OCI-LY3 (cell line): ENCODE measurements at regions not wholly inside any gene's neighbourhood (a gene's known extent, or its start where the extent isn't known, plus 50 kb on each side); places are given as distances from the start of the nearest gene placed in this dataset.

Source experiments
- H2AFZ ChIP-seq: fragments of 200-600, 300-600 bp; shearing (Covaris generic); 2 replicates; pipeline ENCODE4 v1.6.0; 2014; ENCODE audit warnings: antibody characterized with exemption, low read depth, low read length
- H3K27ac ChIP-seq: fragments of 200-600, 300-600 bp; sonication (generic); 2 replicates; pipeline ENCODE4 v1.5.1; 2014; ENCODE audit warnings: mild to moderate bottlenecking, low read length, moderate library complexity, mixed read lengths
- H3K27me3 ChIP-seq: fragments of 200-600, 300-600 bp; sonication (generic); 2 replicates; pipeline ENCODE4 v1.6.1; 2014; ENCODE audit warnings: low read depth, low read length, mixed read lengths
- H3K36me3 ChIP-seq: fragments of 200-600, 300-600 bp; sonication (generic); replicated peaks from 2 replicates; pipeline ENCODE3; 2014; ENCODE audit warnings: low read depth, low read length, mixed read lengths
- H3K4me1 ChIP-seq: fragments of 300-600, 200-600 bp; sonication (generic); 2 replicates; pipeline ENCODE4 v1.6.1; 2014; ENCODE audit warnings: low read length, mixed read lengths
- H3K4me2 ChIP-seq: fragments of 200-600, 300-600 bp; sonication (generic); 2 replicates; pipeline ENCODE4 v1.6.1; 2014; ENCODE audit warnings: low read length, mixed read lengths
- H3K4me3 ChIP-seq: fragments of 300-600, 200-600 bp; sonication (generic); 2 replicates; pipeline ENCODE4 v1.5.1; 2014; ENCODE audit warnings: antibody characterized with exemption, mild to moderate bottlenecking, low read length, moderate library complexity
- H3K79me2 ChIP-seq: fragments of 300-600, 200-600 bp; shearing (Covaris generic); 2 replicates; pipeline ENCODE4 v1.6.1; 2014; ENCODE audit warnings: mild to moderate bottlenecking, low read length, mixed read lengths
- H3K9ac ChIP-seq: fragments of 300-600, 200-600 bp; shearing (Covaris generic); 2 replicates; pipeline ENCODE4 v1.6.0; 2014; ENCODE audit warnings: mild to moderate bottlenecking, low read length, moderate library complexity
- H3K9me3 ChIP-seq: fragments of 200-600, 300-600 bp; shearing (Covaris generic); 2 replicates; pipeline ENCODE4 v1.6.1; 2014; ENCODE audit warnings: low read length, mixed read lengths; ENCODE audit not compliant: insufficient read depth
- H4K20me1 ChIP-seq: fragments of 200-600, 300-600 bp; sonication (generic); 2 replicates; pipeline ENCODE4 v1.6.1; 2016; ENCODE audit warnings: low read length, mixed read lengths; ENCODE audit not compliant: insufficient read depth
- EZH2phosphoT487 ChIP-seq: fragments of 200-600 bp; shearing (Covaris generic); IDR thresholded peaks from 2 replicates; pipeline ENCODE4 v1.6.1; 2018; ENCODE audit warnings: antibody characterized with exemption, mixed run types, low read depth
- TF ChIP-seq, protein P1 (sequence below): fragments of 200-600, 300-600 bp; sonication (generic); IDR thresholded peaks from 2 replicates; pipeline ENCODE4 v1.5.1; 2014; ENCODE audit warnings: antibody characterized with exemption, low read length, low read depth

DNA sequence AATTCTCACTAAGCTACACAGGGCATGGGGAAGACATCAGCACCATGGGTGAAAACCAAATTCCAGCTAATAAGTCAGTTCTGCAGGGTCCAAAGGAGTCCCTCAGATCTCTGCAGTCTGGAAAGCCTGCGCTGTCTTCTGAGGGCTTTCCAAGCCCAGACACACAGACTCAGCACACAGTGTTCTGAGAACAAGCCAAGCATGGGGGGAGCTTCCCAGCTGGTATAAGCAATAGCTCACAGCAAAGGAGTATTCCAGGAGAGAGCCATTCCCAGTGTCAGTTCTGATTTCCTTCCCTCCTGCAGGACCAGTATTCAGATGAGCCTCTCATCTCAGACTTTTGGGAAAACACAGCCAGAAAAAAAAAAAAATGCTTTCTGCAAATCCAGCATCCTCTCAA lies 370.8 kb downstream of the TNS1 start:
- no peaks in the 10 kb centered on the region for H3K79me2 ChIP-seq
- H3K36me3 ChIP-seq: no peaks in the 10 kb centered on the region
- H4K20me1 ChIP-seq: no peaks in the 10 kb centered on the region
- H3K4me1 ChIP-seq: no peaks in the 10 kb centered on the region
- no peak overlapping the region for H3K9ac ChIP-seq
- no peak overlapping the region for H3K4me3 ChIP-seq
- H3K9me3 ChIP-seq: no peaks in the 10 kb centered on the region
- H3K27ac ChIP-seq: no peak overlapping the region
- H3K27me3 ChIP-seq: peaks cover 15% of the 10 kb centered on the region; the same call in 1 of the 2 replicates
- H2AFZ ChIP-seq: no peak overlapping the region
- H3K4me2 ChIP-seq: no peak overlapping the region
- no peak for TF ChIP-seq EZH2phosphoT487
- TF ChIP-seq, protein P1, sequence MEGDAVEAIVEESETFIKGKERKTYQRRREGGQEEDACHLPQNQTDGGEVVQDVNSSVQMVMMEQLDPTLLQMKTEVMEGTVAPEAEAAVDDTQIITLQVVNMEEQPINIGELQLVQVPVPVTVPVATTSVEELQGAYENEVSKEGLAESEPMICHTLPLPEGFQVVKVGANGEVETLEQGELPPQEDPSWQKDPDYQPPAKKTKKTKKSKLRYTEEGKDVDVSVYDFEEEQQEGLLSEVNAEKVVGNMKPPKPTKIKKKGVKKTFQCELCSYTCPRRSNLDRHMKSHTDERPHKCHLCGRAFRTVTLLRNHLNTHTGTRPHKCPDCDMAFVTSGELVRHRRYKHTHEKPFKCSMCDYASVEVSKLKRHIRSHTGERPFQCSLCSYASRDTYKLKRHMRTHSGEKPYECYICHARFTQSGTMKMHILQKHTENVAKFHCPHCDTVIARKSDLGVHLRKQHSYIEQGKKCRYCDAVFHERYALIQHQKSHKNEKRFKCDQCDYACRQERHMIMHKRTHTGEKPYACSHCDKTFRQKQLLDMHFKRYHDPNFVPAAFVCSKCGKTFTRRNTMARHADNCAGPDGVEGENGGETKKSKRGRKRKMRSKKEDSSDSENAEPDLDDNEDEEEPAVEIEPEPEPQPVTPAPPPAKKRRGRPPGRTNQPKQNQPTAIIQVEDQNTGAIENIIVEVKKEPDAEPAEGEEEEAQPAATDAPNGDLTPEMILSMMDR: no peak

DNA sequence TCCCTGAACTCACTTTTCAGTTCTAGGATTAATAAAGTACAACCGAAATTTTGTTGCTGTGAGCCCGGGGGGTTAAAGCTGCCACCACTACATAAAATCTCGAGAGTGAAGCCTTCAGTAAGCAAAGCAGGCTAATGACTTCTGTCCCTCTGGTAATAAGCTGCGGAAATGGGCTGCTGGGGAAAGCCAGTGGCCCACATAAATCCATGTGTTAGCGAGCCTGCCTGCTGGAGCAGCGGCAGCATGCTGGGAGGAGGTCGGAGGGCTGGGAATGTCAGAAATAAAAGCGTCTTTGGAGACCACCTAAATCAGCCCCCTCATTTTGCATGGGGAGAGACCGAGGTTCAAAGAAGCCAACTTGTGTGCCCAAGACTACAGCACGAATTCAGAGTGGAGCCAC lies 371.7 kb downstream of the TNS1 start:
- H3K36me3 ChIP-seq: no peaks in the 10 kb centered on the region
- H3K9ac ChIP-seq: no peak overlapping the region
- H4K20me1 ChIP-seq: no peaks in the 10 kb centered on the region
- H2AFZ ChIP-seq: no peak overlapping the region
- H3K4me1 ChIP-seq: no peaks in the 10 kb centered on the region
- H3K4me3 ChIP-seq: no peak overlapping the region
- no peak overlapping the region for H3K27ac ChIP-seq
- H3K4me2 ChIP-seq: no peak overlapping the region
- no peaks in the 10 kb centered on the region for H3K9me3 ChIP-seq
- no peaks in the 10 kb centered on the region for H3K79me2 ChIP-seq
- TF ChIP-seq, protein P1: no peak
- no peak for TF ChIP-seq EZH2phosphoT487
- peaks cover 15% of the 10 kb centered on the region; the same call in 1 of the 2 replicates for H3K27me3 ChIP-seq

GRCh38 chr2:217629347-217629746 lies 373.4 kb downstream of the TNS1 start:
- H2AFZ ChIP-seq: no peak overlapping the region
- H3K4me1 ChIP-seq: no peaks in the 10 kb centered on the region
- H3K27ac ChIP-seq: no peak overlapping the region
- H3K27me3 ChIP-seq: peaks cover 15% of the 10 kb centered on the region; the same call in 1 of the 2 replicates
- TF ChIP-seq EZH2phosphoT487: no peak
- TF ChIP-seq, protein P1: no peak
- H4K20me1 ChIP-seq: no peaks in the 10 kb centered on the region
- H3K4me2 ChIP-seq: no peak overlapping the region
- no peaks in the 10 kb centered on the region for H3K9me3 ChIP-seq
- H3K79me2 ChIP-seq: no peaks in the 10 kb centered on the region
- H3K9ac ChIP-seq: no peak overlapping the region
- no peaks in the 10 kb centered on the region for H3K36me3 ChIP-seq
- no peak overlapping the region for H3K4me3 ChIP-seq

GRCh38 chr2:217628061-217628460 lies 374.7 kb downstream of the TNS1 start:
- Histone ChIP-seq H4K20me1 (no peaks in the 10 kb centered on the region), H3K9ac (no peak overlapping the region), H3K4me1 (no peaks in the 10 kb centered on the region), H3K27me3 (peaks cover 15% of the 10 kb centered on the region; the same call in 1 of the 2 replicates), H3K4me3 (no peak overlapping the region), H3K36me3 (no peaks in the 10 kb centered on the region), H2AFZ (no peak overlapping the region), H3K79me2 (no peaks in the 10 kb centered on the region), H3K4me2 (no peak overlapping the region), H3K9me3 (no peaks in the 10 kb centered on the region), H3K27ac (no peak overlapping the region)
- no peak for TF ChIP-seq EZH2phosphoT487
- TF ChIP-seq, protein P1: no peak
